K562 (cell line): ENCODE measurements at regions not wholly inside any gene's neighbourhood (a gene's known extent, or its start where the extent isn't known, plus 50 kb on each side); places are given as distances from the start of the nearest gene placed in this dataset.
A peak's percentile ranks its signal among the peaks of the same experiment; 100 is the strongest.

Experiments used
- BRD4 ChIP-seq: fragments of 200-600 bp; sonication (generic); IDR thresholded peaks from 2 replicates; pipeline ENCODE4 v1.6.1; 2017; ENCODE audit warnings: inconsistent platforms
- DLX4 ChIP-seq: fragments of 250-450 bp; sonication (Bioruptor Pico); IDR thresholded peaks from 2 replicates; pipeline ENCODE4 v1.6.1; 2021; ENCODE audit warnings: mild to moderate bottlenecking
- ELF2 ChIP-seq: fragments of 250-450 bp; sonication (Bioruptor Pico); IDR thresholded peaks from 2 replicates; pipeline ENCODE4 v1.5.0; 2021; ENCODE audit warnings: mild to moderate bottlenecking
- KAT2B ChIP-seq: IDR thresholded peaks from one replicate; pipeline ENCODE4 v1.6.1; 2012; ENCODE audit warnings: low read depth, mild to moderate bottlenecking, control low read depth, inconsistent platforms, low read length, moderate library complexity
- MAX ChIP-seq: sonication (generic); formaldehyde crosslinking; IDR thresholded peaks from 2 replicates; pipeline ENCODE4 v1.9.0; 2022; ENCODE audit warnings: mild to moderate bottlenecking, missing genetic modification reagents
- MYNN ChIP-seq, 2 experiments: sonication (generic); formaldehyde crosslinking in 1 of 2; IDR thresholded peaks; 2 replicates each; pipeline versions ENCODE4 v1.5.0 to v1.6.1; 2016 to 2020; ENCODE audit warnings: antibody characterized with exemption in 1 of 2, missing genetic modification reagents in 1 of 2
- NFATC3 ChIP-seq: fragments of 450-650 bp; IDR thresholded peaks from 2 replicates; pipeline ENCODE4 v1.6.1; 2017; ENCODE audit warnings: mild to moderate bottlenecking
- RREB1 ChIP-seq: fragments of 250-450 bp; sonication (Bioruptor Pico); IDR thresholded peaks from 2 replicates; pipeline ENCODE4 v1.4.0; 2020
- SMC3 ChIP-seq: conservative IDR thresholded peaks from 2 replicates; pipeline ENCODE4 v1.6.1; 2011; ENCODE audit warnings: low read depth, low read length, improper control_type of control experiment; ENCODE audit not compliant: insufficient read depth
- ZBTB40 ChIP-seq, 2 experiments: fragments of 450-650 bp in 1 of 2; sonication (generic) in 1 of 2; formaldehyde crosslinking in 1 of 2; IDR thresholded peaks; 2 replicates each; pipeline versions ENCODE4 v1.7.1 to v1.9.0; 2016 to 2022; ENCODE audit warnings: inconsistent platforms in 1 of 2, mild to moderate bottlenecking in 1 of 2, missing genetic modification reagents in 1 of 2
- ZNF644 ChIP-seq: fragments of 200-800 bp; sonication (Bioruptor generic); IDR thresholded peaks from 2 replicates; pipeline ENCODE4 v1.6.1; 2016; ENCODE audit warnings: low read depth, missing genetic modification characterization, missing compliant biosample characterization
- ZNF76 ChIP-seq: fragments of 250-450 bp; sonication (Bioruptor Pico); IDR thresholded peaks from 2 replicates; pipeline ENCODE4 v1.4.0; 2020; ENCODE audit warnings: mild to moderate bottlenecking, moderate library complexity, borderline replicate concordance
- ZNF780A ChIP-seq: fragments of 250-450 bp; sonication (Bioruptor Pico); IDR thresholded peaks from 2 replicates; pipeline ENCODE4 v1.5.0; 2021; ENCODE audit warnings: mild to moderate bottlenecking

- no peak for TF ChIP-seq RREB1
- no peak for TF ChIP-seq BRD4
- TF ChIP-seq SMC3, result peak; percentile 41; the same call in 1 of the 2 replicates
- no peak for TF ChIP-seq ZNF644 (tag)
- no peak for TF ChIP-seq NFATC3
- no peak for TF ChIP-seq ZBTB40 (IDR thresholded peaks at IDR 0.05)
- TF ChIP-seq ZBTB40 (CRISPR knock-in tag; IDR thresholded peaks at IDR 0.05), result no peak
- no peak for TF ChIP-seq ZNF76 (CRISPR knock-in tag)
- TF ChIP-seq MAX (CRISPR knock-in tag), result peak; percentile 60
- no peak for TF ChIP-seq ZNF780A (CRISPR knock-in tag)
- TF ChIP-seq MYNN (IDR thresholded peaks at IDR 0.05), result no peak
- TF ChIP-seq MYNN (CRISPR knock-in tag; IDR thresholded peaks at IDR 0.05), result no peak
- no peak for TF ChIP-seq ELF2 (CRISPR knock-in tag)
- no peak for TF ChIP-seq KAT2B
- TF ChIP-seq DLX4 (CRISPR knock-in tag), result no peak
Observed at GRCh38 chr2:238970553-238971081, 122.7 kb downstream of the TWIST2 start (continued).
